Fibroblast of pulmonary artery (primary cell): ENCODE measurements at regions not wholly inside any gene's neighbourhood (a gene's known extent, or its start where the extent isn't known, plus 50 kb on each side); places are given as distances from the start of the nearest gene placed in this dataset.

Experiments
- DNase-seq: peaks from one replicate; pipeline ENCODE4 v3.0.0-alpha.2; 2010; ENCODE audit warnings: low read depth
- H3K4me3 ChIP-seq: replicated peaks from 2 replicates; pipeline ENCODE4 v1.5.1; 2011; ENCODE audit warnings: low read depth, mild to moderate bottlenecking, control low read depth, low read length, moderate library complexity
- CTCF ChIP-seq: IDR thresholded peaks from 2 replicates; pipeline ENCODE4 v1.5.1; 2011; ENCODE audit warnings: mild to moderate bottlenecking, control low read depth, low read length, inconsistent platforms; ENCODE audit errors: missing control alignments

GRCh38 chr2:12062053-12062395 lies 315.6 kb downstream of the LPIN1 start:
- DNase-seq = no peak
- no peak overlapping the region for H3K4me3 ChIP-seq
- TF ChIP-seq CTCF = no peak

GRCh38 chr2:12063210-12063609 lies 316.8 kb downstream of the LPIN1 start:
- no peak for DNase-seq
- no peak for TF ChIP-seq CTCF
- no peak overlapping the region for H3K4me3 ChIP-seq

- H3K4me3 ChIP-seq = no peak overlapping the region
- DNase-seq = no peak
- TF ChIP-seq CTCF = no peak
These were observed 317.7 kb downstream of the LPIN1 start for GRCh38 chr2:12064153-12064552.

- no peak overlapping the region for H3K4me3 ChIP-seq
- no peak for TF ChIP-seq CTCF
- no peak for DNase-seq
These were observed 319.7 kb downstream of the LPIN1 start for GRCh38 chr2:12066116-12066515.

GRCh38 chr2:12066986-12067385 lies 320.6 kb downstream of the LPIN1 start:
- H3K4me3 ChIP-seq = no peak overlapping the region
- no peak for TF ChIP-seq CTCF
- no peak for DNase-seq

GRCh38 chr2:12068796-12069538 lies 322.5 kb downstream of the LPIN1 start:
- no peak overlapping the region for H3K4me3 ChIP-seq
- DNase-seq = no peak
- TF ChIP-seq CTCF = no peak

GRCh38 chr2:12070153-12070552 lies 323.7 kb downstream of the LPIN1 start:
- no peak for TF ChIP-seq CTCF
- H3K4me3 ChIP-seq = no peak overlapping the region
- no peak for DNase-seq
